ENCODE measurements at regions not wholly inside any gene's neighbourhood (a gene's known extent, or its start where the extent isn't known, plus 50 kb on each side); places are given as distances from the start of the nearest gene placed in this dataset.
A peak's percentile ranks its signal among the peaks of the same experiment; 100 is the strongest.

GRCh38 chr2:226339616-226340015 is 460.0 kb downstream of the IRS1 start:
- H3K36me3 ChIP-seq (ENCODE audit: low read depth, missing control alignments): no peaks in the 10 kb centered on the region
- no peak for DNase-seq
- TF ChIP-seq, protein P1, sequence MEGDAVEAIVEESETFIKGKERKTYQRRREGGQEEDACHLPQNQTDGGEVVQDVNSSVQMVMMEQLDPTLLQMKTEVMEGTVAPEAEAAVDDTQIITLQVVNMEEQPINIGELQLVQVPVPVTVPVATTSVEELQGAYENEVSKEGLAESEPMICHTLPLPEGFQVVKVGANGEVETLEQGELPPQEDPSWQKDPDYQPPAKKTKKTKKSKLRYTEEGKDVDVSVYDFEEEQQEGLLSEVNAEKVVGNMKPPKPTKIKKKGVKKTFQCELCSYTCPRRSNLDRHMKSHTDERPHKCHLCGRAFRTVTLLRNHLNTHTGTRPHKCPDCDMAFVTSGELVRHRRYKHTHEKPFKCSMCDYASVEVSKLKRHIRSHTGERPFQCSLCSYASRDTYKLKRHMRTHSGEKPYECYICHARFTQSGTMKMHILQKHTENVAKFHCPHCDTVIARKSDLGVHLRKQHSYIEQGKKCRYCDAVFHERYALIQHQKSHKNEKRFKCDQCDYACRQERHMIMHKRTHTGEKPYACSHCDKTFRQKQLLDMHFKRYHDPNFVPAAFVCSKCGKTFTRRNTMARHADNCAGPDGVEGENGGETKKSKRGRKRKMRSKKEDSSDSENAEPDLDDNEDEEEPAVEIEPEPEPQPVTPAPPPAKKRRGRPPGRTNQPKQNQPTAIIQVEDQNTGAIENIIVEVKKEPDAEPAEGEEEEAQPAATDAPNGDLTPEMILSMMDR (IDR thresholded peaks at IDR 0.05): no peak
- TF ChIP-seq POLR2A (IDR thresholded peaks at IDR 0.05): no peak
- H3K4me3 ChIP-seq: no peak overlapping the region
- intact Hi-C loops (cut with DNase I; ENCODE audit: low total_unique reads): no loop called here
- no peaks in the 10 kb centered on the region for H3K27me3 ChIP-seq
- H3K9me3 ChIP-seq: no peaks in the 10 kb centered on the region
- no peak overlapping the region for H3K27ac ChIP-seq
- no peaks in the 10 kb centered on the region for H3K4me1 ChIP-seq

GRCh38 chr2:226338825-226339224 is 460.8 kb downstream of the IRS1 start:
- no peaks in the 10 kb centered on the region for H3K36me3 ChIP-seq (ENCODE audit: low read depth, missing control alignments)
- H3K27me3 ChIP-seq: no peaks in the 10 kb centered on the region
- no peak for DNase-seq
- no peak overlapping the region for H3K4me3 ChIP-seq
- no peak overlapping the region for H3K27ac ChIP-seq
- no peaks in the 10 kb centered on the region for H3K4me1 ChIP-seq
- no peak for TF ChIP-seq POLR2A (IDR thresholded peaks at IDR 0.05)
- TF ChIP-seq, protein P1 (IDR thresholded peaks at IDR 0.05): no peak
- no peaks in the 10 kb centered on the region for H3K9me3 ChIP-seq
- intact Hi-C loops (cut with DNase I; ENCODE audit: low total_unique reads): no loop called here

DNA sequence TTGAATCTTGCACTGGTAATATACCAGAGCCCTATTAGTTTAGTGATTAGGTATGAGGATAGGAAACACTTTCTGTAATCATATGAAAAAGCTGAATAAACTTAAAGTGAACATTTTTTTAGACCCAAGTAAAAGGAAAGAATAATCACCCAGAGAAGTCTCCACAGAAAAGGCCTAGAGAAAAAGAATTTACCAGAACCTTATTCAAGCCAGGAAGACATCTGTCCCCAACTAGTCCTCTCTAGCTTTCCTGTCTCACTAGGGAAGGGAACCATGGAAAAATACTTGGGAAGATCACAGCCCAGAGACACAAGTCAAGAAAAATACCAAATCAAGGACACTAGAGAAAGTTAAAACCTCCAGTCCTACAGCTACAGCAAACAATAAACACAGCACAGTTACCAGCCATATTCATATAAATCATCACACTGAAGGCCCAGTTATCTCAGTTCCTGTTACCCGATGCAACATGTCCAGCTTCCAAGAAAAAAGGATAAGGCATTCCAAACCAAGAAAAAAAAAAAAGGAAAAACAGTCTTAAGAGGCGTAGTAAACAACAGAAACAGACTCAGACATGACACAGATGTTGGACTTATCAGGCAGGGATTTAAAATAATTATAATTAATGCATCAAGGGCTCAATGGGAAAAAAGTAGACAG is 461.5 kb downstream of the IRS1 start:
- Histone ChIP-seq H3K27me3 (no peaks in the 10 kb centered on the region), H3K36me3 (ENCODE audit: low read depth, missing control alignments) (no peaks in the 10 kb centered on the region), H3K4me1 (no peaks in the 10 kb centered on the region), H3K9me3 (no peaks in the 10 kb centered on the region), H3K27ac (peak overlapping the region in 1 of 2 donors; percentile 41), H3K4me3 (no peak overlapping the region)
- DNase-seq: no peak
- 30 to 37% methylated on average over 2 of the region's 2 CpGs for WGBS, 2 donors
- no peak for TF ChIP-seq POLR2A (IDR thresholded peaks at IDR 0.05)
- TF ChIP-seq, protein P1 (IDR thresholded peaks at IDR 0.05): no peak
- intact Hi-C loops (cut with DNase I; ENCODE audit: low total_unique reads): no loop called here

GRCh38 chr2:226336283-226336682 is 463.3 kb downstream of the IRS1 start:
- Histone ChIP-seq H3K27me3 (no peaks in the 10 kb centered on the region), H3K9me3 (no peaks in the 10 kb centered on the region), H3K4me1 (no peaks in the 10 kb centered on the region), H3K27ac (no peak overlapping the region), H3K36me3 (ENCODE audit: low read depth, missing control alignments) (no peaks in the 10 kb centered on the region), H3K4me3 (no peak overlapping the region)
- no peak for DNase-seq
- intact Hi-C loops (cut with DNase I; ENCODE audit: low total_unique reads): no loop called here
- TF ChIP-seq POLR2A (IDR thresholded peaks at IDR 0.05): no peak
- TF ChIP-seq, protein P1 (IDR thresholded peaks at IDR 0.05): no peak
- 79 to 86% methylated on average over 3 of the region's 3 CpGs for WGBS, 2 donors

GRCh38 chr2:226334981-226335720 is 464.5 kb downstream of the IRS1 start:
- DNase-seq: no peak
- Histone ChIP-seq H3K27ac (no peak overlapping the region), H3K9me3 (no peaks in the 10 kb centered on the region), H3K27me3 (no peaks in the 10 kb centered on the region), H3K4me1 (no peaks in the 10 kb centered on the region), H3K36me3 (ENCODE audit: low read depth, missing control alignments) (no peaks in the 10 kb centered on the region), H3K4me3 (no peak overlapping the region)
- WGBS, 2 donors: 87 to 90% methylated on average over 8 of the region's 8 CpGs
- no peak for TF ChIP-seq POLR2A (IDR thresholded peaks at IDR 0.05)
- TF ChIP-seq, protein P1 (IDR thresholded peaks at IDR 0.05): no peak
- intact Hi-C loops (cut with DNase I; ENCODE audit: low total_unique reads): no loop called here

Data from testis (tissue), 2 donors.